GM12878 (cell line): ENCODE measurements at regions not wholly inside any gene's neighbourhood (a gene's known extent, or its start where the extent isn't known, plus 50 kb on each side); places are given as distances from the start of the nearest gene placed in this dataset.

Source experiments
- ATAC-seq: fragments of 200-7000 bp; cut with Tn5 transposase; 3 replicates; pipeline ENCODE4 v1.9.1; 2020; ENCODE audit warnings: mild to moderate bottlenecking, moderate library complexity
- BruUV-seq: library from RNA; stranded (reverse); fragments of 400-500 nt; replicated peaks from 2 replicates; lab custom pipeline; 2021; lab: Mats Ljungman, UMichigan
- CTCF ChIA-PET: fragments of 300-600 bp; sonication (Branson Sonifier 250); formaldehyde crosslinking; extraction: SDS; loops from one replicate; lab custom pipeline; 2021; ENCODE audit warnings: inconsistent platforms; lab: Yijun Ruan, JAX
- POLR2A ChIA-PET: fragments of 350-600 bp; formaldehyde crosslinking; extraction: SDS; loops from one replicate; lab custom pipeline; 2021; ENCODE audit warnings: inconsistent platforms; lab: Charles Lee
- RAD21 ChIA-PET: fragments of 300-600 bp; sonication (Branson Sonifier 250); formaldehyde crosslinking; loops from one replicate; lab custom pipeline; 2023; ENCODE audit warnings: antibody characterized with exemption; ENCODE audit not compliant: unreplicated experiment; lab: Charles Lee
- SMC1A ChIA-PET: fragments of 300-600 bp; sonication (Branson Sonifier 250); formaldehyde crosslinking; loops from one replicate; lab custom pipeline; 2023; ENCODE audit not compliant: unreplicated experiment, uncharacterized antibody; lab: Charles Lee
- DNase-seq: peaks from one replicate; pipeline ENCODE4 v3.0.0-alpha.2; 2011; ENCODE audit warnings: low read depth, low spot score
- FAIRE-seq: peaks from 3 replicates; lab custom pipeline; 2011; peaks lifted over from hg19 to GRCh38; lab: Jason Lieb, UNC
- H2AFZ ChIP-seq: 2 replicates; pipeline ENCODE4 v1.6.0; 2011; ENCODE audit warnings: low read depth, low read length, control low read depth; ENCODE audit not compliant: control insufficient read depth
- H3K27ac ChIP-seq: 2 replicates; pipeline ENCODE4 v1.5.1; 2011; ENCODE audit warnings: control low read depth; ENCODE audit not compliant: control insufficient read depth, insufficient read depth
- H3K27me3 ChIP-seq, 2 experiments: replicated peaks in 1 of 2; 2 replicates each; pipeline versions ENCODE4 v1.6.0 to v1.6.1; 2011; ENCODE audit warnings: low read length in 1 of 2; ENCODE audit not compliant: control insufficient read depth in 2 of 2, insufficient read depth in 2 of 2
- H3K36me3 ChIP-seq, 2 experiments: 2 replicates each; pipeline ENCODE4 v1.5.1; 2011; ENCODE audit warnings: low read length in 1 of 2; ENCODE audit not compliant: control insufficient read depth in 2 of 2, insufficient read depth in 2 of 2
- H3K4me1 ChIP-seq: 2 replicates; pipeline ENCODE4 v1.6.1; 2011; ENCODE audit warnings: mild to moderate bottlenecking, low read length, moderate library complexity, mixed read lengths; ENCODE audit not compliant: control insufficient read depth, insufficient read depth
- H3K4me2 ChIP-seq: 2 replicates; pipeline ENCODE4 v1.6.0; 2011; ENCODE audit warnings: control low read depth; ENCODE audit not compliant: control insufficient read depth, insufficient read depth
- H3K4me3 ChIP-seq: fragments of 200-600 bp; sonication (generic); 2 replicates; pipeline ENCODE4 v1.5.1; 2016
- H3K79me2 ChIP-seq: 2 replicates; pipeline ENCODE4 v1.6.0; 2011; ENCODE audit warnings: low read length; ENCODE audit not compliant: control insufficient read depth, insufficient read depth
- H3K9ac ChIP-seq: 2 replicates; pipeline ENCODE4 v1.8.0; 2011; ENCODE audit warnings: low read length, control low read depth, mixed read lengths; ENCODE audit not compliant: control insufficient read depth, insufficient read depth
- H3K9me3 ChIP-seq: replicated peaks from 3 replicates; pipeline ENCODE4 v1.5.1; 2011; ENCODE audit warnings: mild to moderate bottlenecking, low read length; ENCODE audit not compliant: control insufficient read depth, insufficient read depth
- H4K20me1 ChIP-seq: 2 replicates; pipeline ENCODE4 v1.6.0; 2011; ENCODE audit not compliant: control insufficient read depth, insufficient read depth
- ATF2 ChIP-seq: IDR thresholded peaks from 2 replicates; pipeline ENCODE4 v1.6.1; 2012; ENCODE audit warnings: low read length, inconsistent platforms
- CHD4 ChIP-seq: fragments of 200-600 bp; sonication (generic); IDR thresholded peaks from 2 replicates; pipeline ENCODE4 v1.6.1; 2016; ENCODE audit warnings: mild to moderate bottlenecking
- E4F1 ChIP-seq: fragments of 450-650 bp; IDR thresholded peaks from 2 replicates; pipeline ENCODE4 v1.6.1; 2018; ENCODE audit warnings: borderline replicate concordance, mild to moderate bottlenecking; ENCODE audit not compliant: partially characterized antibody
- EED ChIP-seq: sonication (generic); IDR thresholded peaks from 2 replicates; pipeline ENCODE4 v1.6.1; 2016; ENCODE audit warnings: antibody characterized with exemption, low read depth
- GABPA ChIP-seq: IDR thresholded peaks from 2 replicates; pipeline ENCODE4 v1.6.1; 2014; ENCODE audit warnings: antibody characterized with exemption, low read depth, mild to moderate bottlenecking, inconsistent platforms
- IRF5 ChIP-seq: fragments of 450-650 bp; IDR thresholded peaks from 2 replicates; pipeline ENCODE4 v1.6.1; 2017; ENCODE audit warnings: borderline replicate concordance
- JUNB ChIP-seq: IDR thresholded peaks from 2 replicates; pipeline ENCODE4 v1.6.1; 2016; ENCODE audit warnings: antibody characterized with exemption, mild to moderate bottlenecking
- MTA3 ChIP-seq: IDR thresholded peaks from 2 replicates; pipeline ENCODE4 v1.6.1; 2012; ENCODE audit warnings: low read length, inconsistent platforms, borderline replicate concordance
- MXI1 ChIP-seq: fragments of 150-350 bp; IDR thresholded peaks from 2 replicates; pipeline ENCODE4 v1.6.1; 2011; ENCODE audit warnings: low read depth, mild to moderate bottlenecking, inconsistent platforms, low read length, improper control_type of control experiment
- RBBP5 ChIP-seq: fragments of 200-600 bp; sonication (generic); conservative IDR thresholded peaks from 2 replicates; pipeline ENCODE4 v1.6.1; 2016
- YY1 ChIP-seq: IDR thresholded peaks from 2 replicates; pipeline ENCODE4 v1.6.1; 2011; ENCODE audit warnings: low read depth, mild to moderate bottlenecking, low read length
- WGBS: methylation state at CpG from one replicate; pipeline ENCODE4 v1.1.6; 2016; ENCODE audit warnings: low lambda C conversion rate; ENCODE audit not compliant: insufficient replicate concordance, insufficient coverage; ENCODE audit errors: missing lambda C conversion rate; 5-methylcytosine and 5-hydroxymethylcytosine counted together
- in situ Hi-C: fragments of 300-500 bp; cut with MboI; formaldehyde crosslinking; loops from 9 replicates; pipeline ENCODE4 v1.14.3; 2018; ENCODE audit warnings: mixed read lengths
- intact Hi-C: fragments of 100-400 bp; cut with micrococcal nuclease; formaldehyde crosslinking; loops from one replicate; pipeline ENCODE4 v1.14.2; 2022; ENCODE audit not compliant: unreplicated experiment

- no peak for ATAC-seq
- WGBS: 29% methylated on average over 4 of the region's 4 CpGs
- intact Hi-C loops: no loop called here
- H3K4me2 ChIP-seq: no peak overlapping the region
- no peak overlapping the region for H2AFZ ChIP-seq
- H3K79me2 ChIP-seq: no peaks in the 10 kb centered on the region
- CTCF ChIA-PET: no interaction called here
- DNase-seq: no peak
- in situ Hi-C loops: no loop called here
- no peak for FAIRE-seq
- TF ChIP-seq MTA3 (no peak), YY1 (no peak), GABPA (no peak), MXI1 (no peak), E4F1 (no peak), EED (no peak), CHD4 (no peak), ATF2 (no peak), IRF5 (no peak), JUNB (no peak), RBBP5 (no peak)
- no peaks in the 10 kb centered on the region for H3K27me3 ChIP-seq
- no peaks in the 10 kb centered on the region for H3K36me3 ChIP-seq
- POLR2A ChIA-PET: no interaction called here
- no peak overlapping the region for H3K9ac ChIP-seq
- RAD21 ChIA-PET: no interaction called here
- H3K4me3 ChIP-seq: no peak overlapping the region
- BruUV-seq: no TSS peak
- SMC1A ChIA-PET: no interaction called here
- H4K20me1 ChIP-seq: no peaks in the 10 kb centered on the region
- H3K4me1 ChIP-seq: no peaks in the 10 kb centered on the region
- no peaks in the 10 kb centered on the region for H3K9me3 ChIP-seq
- no peak overlapping the region for H3K27ac ChIP-seq
Measured at GRCh38 chr2:155961641-155962040, 370.9 kb downstream of the NR4A2 start.
